K562 (cell line): ENCODE measurements at regions not wholly inside any gene's neighbourhood (a gene's known extent, or its start where the extent isn't known, plus 50 kb on each side); places are given as distances from the start of the nearest gene placed in this dataset.

Experiments used
- CBX8 ChIP-seq: fragments of 200-600 bp; sonication (generic); IDR thresholded peaks from 2 replicates; pipeline ENCODE4 v1.6.1; 2012; ENCODE audit warnings: borderline replicate concordance, mixed run types, low read depth, mild to moderate bottlenecking, moderate library complexity, mixed read lengths, low read length, control low read depth, inconsistent platforms; ENCODE audit not compliant: poor library complexity, severe bottlenecking; ENCODE audit errors: extremely low read depth
- TF ChIP-seq, protein P1 (sequence below): fragments of 450-650 bp; formaldehyde crosslinking; IDR thresholded peaks from 2 replicates; pipeline ENCODE4 v1.4.0; 2022; ENCODE audit warnings: missing genetic modification characterization
- TF ChIP-seq, protein P2 (sequence below): sonication (generic); formaldehyde crosslinking; IDR thresholded peaks from 2 replicates; pipeline ENCODE4 v1.8.0; 2022; ENCODE audit warnings: mild to moderate bottlenecking, missing genetic modification reagents, borderline replicate concordance
- TF ChIP-seq, protein P3 (sequence below): sonication (generic); formaldehyde crosslinking; IDR thresholded peaks from 2 replicates; pipeline ENCODE4 v1.4.0; 2020; ENCODE audit warnings: mild to moderate bottlenecking, missing genetic modification reagents

DNA sequence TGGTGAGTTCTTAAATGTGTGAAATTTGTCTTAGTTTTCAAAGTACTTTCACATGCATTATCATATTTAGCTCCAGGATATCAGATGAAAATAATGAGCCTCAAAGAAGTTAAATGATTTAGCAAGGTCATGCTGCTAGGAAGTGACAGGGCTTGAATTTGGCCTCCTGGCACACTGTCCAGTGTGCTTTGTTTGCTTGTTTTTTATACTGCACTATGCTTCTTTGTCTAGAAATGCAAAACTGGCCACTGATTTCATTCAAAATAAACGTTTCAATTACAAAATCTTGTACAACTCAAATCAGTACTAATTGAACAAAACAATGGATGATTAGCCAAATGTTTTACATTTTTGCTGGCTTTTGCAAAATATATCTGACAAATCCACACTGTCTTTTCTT is 583.3 kb upstream of the CBLB start (continued):
- TF ChIP-seq, protein P1, sequence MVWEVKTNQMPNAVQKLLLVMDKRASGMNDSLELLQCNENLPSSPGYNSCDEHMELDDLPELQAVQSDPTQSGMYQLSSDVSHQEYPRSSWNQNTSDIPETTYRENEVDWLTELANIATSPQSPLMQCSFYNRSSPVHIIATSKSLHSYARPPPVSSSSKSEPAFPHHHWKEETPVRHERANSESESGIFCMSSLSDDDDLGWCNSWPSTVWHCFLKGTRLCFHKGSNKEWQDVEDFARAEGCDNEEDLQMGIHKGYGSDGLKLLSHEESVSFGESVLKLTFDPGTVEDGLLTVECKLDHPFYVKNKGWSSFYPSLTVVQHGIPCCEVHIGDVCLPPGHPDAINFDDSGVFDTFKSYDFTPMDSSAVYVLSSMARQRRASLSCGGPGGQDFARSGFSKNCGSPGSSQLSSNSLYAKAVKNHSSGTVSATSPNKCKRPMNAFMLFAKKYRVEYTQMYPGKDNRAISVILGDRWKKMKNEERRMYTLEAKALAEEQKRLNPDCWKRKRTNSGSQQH (CRISPR knock-in tag): no peak
- TF ChIP-seq, protein P2, sequence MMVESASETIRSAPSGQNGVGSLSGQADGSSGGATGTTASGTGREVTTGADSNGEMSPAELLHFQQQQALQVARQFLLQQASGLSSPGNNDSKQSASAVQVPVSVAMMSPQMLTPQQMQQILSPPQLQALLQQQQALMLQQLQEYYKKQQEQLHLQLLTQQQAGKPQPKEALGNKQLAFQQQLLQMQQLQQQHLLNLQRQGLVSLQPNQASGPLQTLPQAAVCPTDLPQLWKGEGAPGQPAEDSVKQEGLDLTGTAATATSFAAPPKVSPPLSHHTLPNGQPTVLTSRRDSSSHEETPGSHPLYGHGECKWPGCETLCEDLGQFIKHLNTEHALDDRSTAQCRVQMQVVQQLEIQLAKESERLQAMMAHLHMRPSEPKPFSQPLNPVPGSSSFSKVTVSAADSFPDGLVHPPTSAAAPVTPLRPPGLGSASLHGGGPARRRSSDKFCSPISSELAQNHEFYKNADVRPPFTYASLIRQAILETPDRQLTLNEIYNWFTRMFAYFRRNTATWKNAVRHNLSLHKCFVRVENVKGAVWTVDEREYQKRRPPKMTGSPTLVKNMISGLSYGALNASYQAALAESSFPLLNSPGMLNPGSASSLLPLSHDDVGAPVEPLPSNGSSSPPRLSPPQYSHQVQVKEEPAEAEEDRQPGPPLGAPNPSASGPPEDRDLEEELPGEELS (CRISPR knock-in tag): no peak
- TF ChIP-seq, protein P3, sequence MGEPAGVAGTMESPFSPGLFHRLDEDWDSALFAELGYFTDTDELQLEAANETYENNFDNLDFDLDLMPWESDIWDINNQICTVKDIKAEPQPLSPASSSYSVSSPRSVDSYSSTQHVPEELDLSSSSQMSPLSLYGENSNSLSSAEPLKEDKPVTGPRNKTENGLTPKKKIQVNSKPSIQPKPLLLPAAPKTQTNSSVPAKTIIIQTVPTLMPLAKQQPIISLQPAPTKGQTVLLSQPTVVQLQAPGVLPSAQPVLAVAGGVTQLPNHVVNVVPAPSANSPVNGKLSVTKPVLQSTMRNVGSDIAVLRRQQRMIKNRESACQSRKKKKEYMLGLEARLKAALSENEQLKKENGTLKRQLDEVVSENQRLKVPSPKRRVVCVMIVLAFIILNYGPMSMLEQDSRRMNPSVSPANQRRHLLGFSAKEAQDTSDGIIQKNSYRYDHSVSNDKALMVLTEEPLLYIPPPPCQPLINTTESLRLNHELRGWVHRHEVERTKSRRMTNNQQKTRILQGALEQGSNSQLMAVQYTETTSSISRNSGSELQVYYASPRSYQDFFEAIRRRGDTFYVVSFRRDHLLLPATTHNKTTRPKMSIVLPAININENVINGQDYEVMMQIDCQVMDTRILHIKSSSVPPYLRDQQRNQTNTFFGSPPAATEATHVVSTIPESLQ (CRISPR knock-in tag): no peak
- no peak for TF ChIP-seq CBX8
